Cardiac fibroblast (primary cell): ENCODE measurements at regions not wholly inside any gene's neighbourhood (a gene's known extent, or its start where the extent isn't known, plus 50 kb on each side); places are given as distances from the start of the nearest gene placed in this dataset.

Source experiments
- DNase-seq, 2 donors: peaks; one replicate each; pipeline versions ENCODE4 v3.0.0 to v3.0.0-alpha.2; 2010; ENCODE audit warnings: low read depth in 2 of 2
- H3K4me3 ChIP-seq, 2 donors: replicated peaks in 1 of 2; 1 replicate in 1 of 2; 2 replicates in 1 of 2; pipeline ENCODE4 v1.5.1; 2011; ENCODE audit warnings: low read depth in 2 of 2, low read length in 2 of 2, mild to moderate bottlenecking in 2 of 2, moderate library complexity in 1 of 2
- CTCF ChIP-seq: IDR thresholded peaks from one replicate; pipeline ENCODE4 v1.5.1; 2011; ENCODE audit warnings: low read depth, mild to moderate bottlenecking, low read length, inconsistent platforms

DNA sequence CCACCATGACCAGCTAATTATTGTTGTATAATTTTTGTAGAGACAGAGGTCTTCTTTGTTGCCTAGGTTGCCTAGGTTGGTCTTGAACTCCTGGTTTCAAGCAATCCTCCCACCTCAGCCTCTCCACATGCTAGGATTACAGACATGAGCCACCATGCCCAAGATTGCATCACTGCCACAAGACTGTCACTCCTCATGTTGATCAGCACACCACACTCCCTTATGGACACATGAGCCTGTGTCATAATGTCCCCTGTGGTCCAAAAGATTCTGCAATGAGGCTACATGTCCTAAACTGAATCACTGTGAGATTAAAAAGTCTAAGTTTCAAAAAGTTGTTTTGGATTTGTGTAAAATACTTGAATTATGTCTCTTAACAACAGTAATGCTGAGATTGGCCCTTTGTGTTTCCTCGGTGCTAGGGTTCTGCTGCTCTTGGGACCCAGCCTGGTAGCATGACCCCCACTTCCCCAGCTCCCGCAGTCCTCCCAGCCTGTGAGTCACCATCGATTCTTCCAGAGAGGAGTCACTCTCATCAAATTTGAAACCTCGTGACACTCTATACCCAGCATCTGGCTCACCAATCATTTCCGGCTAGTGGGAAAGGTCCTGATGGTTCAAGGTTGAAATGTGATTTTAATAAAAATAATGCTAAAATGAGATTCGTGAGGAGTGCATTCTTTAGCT is 890.9 kb downstream of the VRK1 start:
- no peak for DNase-seq
- TF ChIP-seq CTCF = no peak
- H3K4me3 ChIP-seq = no peak overlapping the region

- no peak for TF ChIP-seq CTCF
- H3K4me3 ChIP-seq = no peak overlapping the region
- DNase-seq = no peak
These were observed 891.6 kb downstream of the VRK1 start for GRCh38 chr14:97688631-97689336.

DNA sequence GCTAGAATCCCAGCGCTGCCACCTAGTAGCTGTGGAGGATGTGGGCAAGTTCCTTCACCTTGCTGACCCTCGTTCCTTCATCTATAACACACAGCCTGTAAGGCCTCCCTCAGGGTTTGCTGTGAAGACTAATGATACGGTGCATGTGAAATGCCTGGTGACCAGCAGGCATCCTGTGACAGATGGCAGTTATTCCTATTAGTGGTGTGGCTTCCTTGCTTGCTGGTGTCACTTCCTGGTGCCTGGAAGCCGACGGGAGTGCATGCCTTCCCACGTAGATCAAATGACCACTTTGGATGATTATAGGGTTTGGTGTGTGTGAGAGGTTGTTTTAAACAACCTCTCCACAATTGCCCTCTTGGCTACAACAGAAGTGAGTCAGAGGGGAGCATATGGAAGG is 894.9 kb downstream of the VRK1 start:
- no peak for TF ChIP-seq CTCF
- H3K4me3 ChIP-seq = no peak overlapping the region
- DNase-seq = no peak

GRCh38 chr14:97695456-97695981 is 898.3 kb downstream of the VRK1 start:
- no peak overlapping the region for H3K4me3 ChIP-seq
- no peak for TF ChIP-seq CTCF
- no peak for DNase-seq

DNA sequence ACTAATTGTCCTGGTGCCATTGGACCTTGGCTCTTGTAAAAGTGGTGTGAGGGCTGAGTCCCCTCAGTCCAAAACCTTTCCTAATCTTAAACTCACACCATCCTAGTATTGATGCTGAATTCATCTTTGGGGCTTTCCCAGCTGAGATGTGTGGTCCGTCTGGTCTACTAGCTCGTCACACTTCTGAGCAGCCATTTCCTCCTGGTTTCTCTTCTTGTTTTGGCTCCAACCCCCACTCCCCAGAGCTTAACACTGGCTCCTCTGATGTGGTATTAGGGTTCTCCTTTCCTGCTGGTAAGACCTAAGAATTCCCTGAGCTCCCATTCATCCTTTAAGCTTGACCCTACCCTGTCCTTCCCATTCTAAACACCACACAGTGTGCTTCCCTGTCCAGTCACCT is 900.6 kb downstream of the VRK1 start:
- no peak for TF ChIP-seq CTCF
- no peak for DNase-seq
- no peak overlapping the region for H3K4me3 ChIP-seq

GRCh38 chr14:97699026-97699425 is 901.8 kb downstream of the VRK1 start:
- DNase-seq = no peak
- TF ChIP-seq CTCF = no peak
- no peak overlapping the region for H3K4me3 ChIP-seq
